K562 (cell line): ENCODE measurements at regions not wholly inside any gene's neighbourhood (a gene's known extent, or its start where the extent isn't known, plus 50 kb on each side); places are given as distances from the start of the nearest gene placed in this dataset.

ENCODE experiments used
- ATAC-seq: fragments of 200-7000 bp; cut with Tn5 transposase; 3 replicates; pipeline ENCODE4 v1.9.1; 2020; ENCODE audit warnings: moderate library complexity
- BruUV-seq: library from RNA; stranded (reverse); fragments of 400-500 nt; replicated peaks from 2 replicates; lab custom pipeline; 2021; lab: Mats Ljungman, UMichigan
- CTCF ChIA-PET: fragments of 300-600 bp; formaldehyde crosslinking; extraction: SDS; loops from one replicate; lab custom pipeline; 2021; ENCODE audit warnings: low intra/inter-chr PET ratio; lab: Yijun Ruan, JAX
- POLR2A ChIA-PET: fragments of 300-600, 350-650 bp; sonication (Branson Sonifier 250); formaldehyde crosslinking; extraction: SDS; loops from one replicate; lab custom pipeline; 2021; ENCODE audit warnings: antibody characterized with exemption, inconsistent platforms; lab: Yijun Ruan, JAX
- DNase-seq, 4 experiments: peaks; one replicate each; pipeline versions ENCODE4 v3.0.0 to v3.0.0-alpha.2; 2011 to 2018; ENCODE audit warnings: low spot score in 3 of 4, mixed read lengths in 3 of 4; ENCODE audit errors: extremely low read depth in 1 of 4
- FAIRE-seq: peaks from 2 replicates; lab custom pipeline; 2011; peaks lifted over from hg19 to GRCh38; lab: Jason Lieb, UNC
- H2AFZ ChIP-seq: 2 replicates; pipeline ENCODE4 v1.6.0; 2011; ENCODE audit warnings: low read depth, low read length, control low read depth, inconsistent platforms
- H3K27ac ChIP-seq: fragments of 200-600 bp; 3 replicates; pipeline ENCODE4 v1.8.0; 2011; ENCODE audit warnings: low read depth, mild to moderate bottlenecking, control low read depth, inconsistent platforms, low read length, moderate library complexity, mixed read lengths; ENCODE audit errors: extremely low read depth
- H3K27me3 ChIP-seq, 2 experiments: fragments of 300-600 bp in 1 of 2; 2 replicates in 1 of 2; 3 replicates in 1 of 2; pipeline versions ENCODE4 v1.6.0 to v1.8.0; 2011; ENCODE audit warnings: inconsistent platforms in 2 of 2, low read length in 2 of 2, mild to moderate bottlenecking in 1 of 2, mixed read lengths in 1 of 2, moderate library complexity in 1 of 2; ENCODE audit not compliant: control insufficient read depth in 2 of 2, insufficient read depth in 2 of 2
- H3K36me3 ChIP-seq: fragments of 300-600 bp; 3 replicates; pipeline ENCODE4 v1.8.0; 2011; ENCODE audit warnings: mild to moderate bottlenecking, low read length, inconsistent platforms; ENCODE audit not compliant: control insufficient read depth, insufficient read depth
- H3K4me1 ChIP-seq, 2 experiments: fragments of 200-600 bp in 1 of 2; replicated peaks in 1 of 2; 2 replicates in 1 of 2; 3 replicates in 1 of 2; pipeline versions ENCODE4 v1.5.1 to v1.8.0; 2011; ENCODE audit warnings: inconsistent platforms in 2 of 2, low read length in 2 of 2, mild to moderate bottlenecking in 1 of 2, mixed read lengths in 1 of 2, moderate library complexity in 1 of 2; ENCODE audit not compliant: control insufficient read depth in 2 of 2, insufficient read depth in 2 of 2
- H3K4me2 ChIP-seq: 2 replicates; pipeline ENCODE4 v1.6.1; 2011; ENCODE audit warnings: low read length, control low read depth, inconsistent platforms, mixed read lengths; ENCODE audit not compliant: insufficient read depth
- H3K4me3 ChIP-seq: fragments of 200-600 bp; sonication (generic), shearing (Covaris generic); 2 replicates; pipeline ENCODE4 v1.5.1; 2016; ENCODE audit warnings: control low read depth, inconsistent platforms
- H3K79me2 ChIP-seq: fragments of 200-600 bp; 3 replicates; pipeline ENCODE4 v1.8.0; 2011; ENCODE audit warnings: low read length, inconsistent platforms; ENCODE audit not compliant: control insufficient read depth, insufficient read depth
- H3K9ac ChIP-seq, 2 experiments: 2 replicates each; pipeline versions ENCODE4 v1.6.0 to v1.6.1; 2011; ENCODE audit warnings: low read depth in 2 of 2, low read length in 2 of 2, control low read depth in 1 of 2, inconsistent platforms in 1 of 2, mild to moderate bottlenecking in 1 of 2, mixed read lengths in 1 of 2; ENCODE audit not compliant: insufficient read depth in 1 of 2
- H3K9me1 ChIP-seq: one replicate; pipeline ENCODE4 v1.6.0; 2011; ENCODE audit warnings: inconsistent platforms, mild to moderate bottlenecking, low read length, moderate library complexity; ENCODE audit not compliant: control insufficient read depth, insufficient read depth
- H3K9me3 ChIP-seq: replicated peaks from 2 replicates; pipeline ENCODE4 v1.5.1; 2011; ENCODE audit warnings: low read depth, low read length, inconsistent platforms; ENCODE audit not compliant: control insufficient read depth, insufficient read depth
- H4K20me1 ChIP-seq: replicated peaks from 2 replicates; pipeline ENCODE4 v1.6.1; 2011; ENCODE audit warnings: low read length, inconsistent platforms, mixed read lengths; ENCODE audit not compliant: control insufficient read depth, insufficient read depth
- ADNP ChIP-seq: fragments of 200-800 bp; sonication (Bioruptor generic); IDR thresholded peaks from 2 replicates; pipeline ENCODE4 v1.6.1; 2016; ENCODE audit warnings: missing genetic modification characterization, missing compliant biosample characterization
- CBFA2T2 ChIP-seq: fragments of 450-650 bp; conservative IDR thresholded peaks from 2 replicates; pipeline ENCODE4 v1.6.1; 2017; ENCODE audit warnings: mild to moderate bottlenecking
- DACH1 ChIP-seq: fragments of 450-650 bp; IDR thresholded peaks from 2 replicates; pipeline ENCODE4 v1.6.1; 2018; ENCODE audit not compliant: partially characterized antibody
- HBP1 ChIP-seq: fragments of 450-650 bp; formaldehyde crosslinking; IDR thresholded peaks from 2 replicates; pipeline ENCODE4 v1.4.0; 2022; ENCODE audit warnings: missing genetic modification characterization
- KLF13 ChIP-seq: fragments of 450-650 bp; IDR thresholded peaks from 2 replicates; pipeline ENCODE4 v1.6.1; 2016; ENCODE audit warnings: missing genetic modification characterization, low read depth, mild to moderate bottlenecking, missing compliant biosample characterization, moderate library complexity, borderline replicate concordance
- MAFF ChIP-seq: IDR thresholded peaks from 2 replicates; pipeline ENCODE4 v1.6.1; 2012; ENCODE audit warnings: low read length, improper control_type of control experiment
- ZKSCAN1 ChIP-seq: fragments of 150-350 bp; IDR thresholded peaks from 2 replicates; pipeline ENCODE4 v1.6.1; 2016; ENCODE audit warnings: low read depth, low read length
- ZKSCAN3 ChIP-seq: fragments of 250-450 bp; sonication (Bioruptor Pico); IDR thresholded peaks from 2 replicates; pipeline ENCODE4 v1.4.0; 2020
- ZNF134 ChIP-seq: fragments of 250-450 bp; sonication (Bioruptor Pico); conservative IDR thresholded peaks from 2 replicates; pipeline ENCODE4 v1.4.0; 2020
- ZNF140 ChIP-seq: fragments of 250-450 bp; sonication (Bioruptor Pico); IDR thresholded peaks from 2 replicates; pipeline ENCODE4 v1.8.0; 2021; ENCODE audit warnings: moderate library complexity, mild to moderate bottlenecking, inconsistent platforms
- ZNF561 ChIP-seq: fragments of 450-650 bp; formaldehyde crosslinking; conservative IDR thresholded peaks from 2 replicates; pipeline ENCODE4 v1.4.0; 2020; ENCODE audit warnings: mild to moderate bottlenecking, moderate library complexity
- WGBS: fragments of 100-300 bp; shearing (Covaris generic); methylation state at CpG from one replicate; pipeline ENCODE4 v1.1.6; 2016; ENCODE audit warnings: low coverage, mixed read lengths; ENCODE audit not compliant: insufficient coverage; ENCODE audit errors: missing lambda C conversion rate; 5-methylcytosine and 5-hydroxymethylcytosine counted together
- in situ Hi-C: fragments of 300-500 bp; cut with MboI; formaldehyde crosslinking; loops from 4 replicates; pipeline ENCODE4 v1.15.0; 2018; ENCODE audit warnings: inconsistent platforms, mixed read lengths
- intact Hi-C: fragments of 100-400 bp; cut with micrococcal nuclease; formaldehyde crosslinking; loops from 2 replicates; pipeline ENCODE4 v1.14.2; 2022
- TF ChIP-seq, protein P1 (sequence below): fragments of 450-650 bp; IDR thresholded peaks from 2 replicates; pipeline ENCODE4 v1.6.1; 2016; ENCODE audit warnings: borderline replicate concordance
- TF ChIP-seq, protein P2 (sequence below), 2 experiments: fragments of 450-650 bp in 1 of 2; sonication (generic) in 1 of 2; formaldehyde crosslinking; conservative IDR thresholded peaks; 2 replicates each; pipeline versions ENCODE4 v1.4.0 to v1.8.1; 2020 to 2022; ENCODE audit warnings: mild to moderate bottlenecking in 1 of 2, missing genetic modification reagents in 1 of 2
- TF ChIP-seq, protein P3 (sequence below), 2 experiments: fragments of 200-800 bp in 1 of 2; sonication (Bioruptor generic) in 1 of 2; sonication (generic) in 1 of 2; formaldehyde crosslinking in 1 of 2; IDR thresholded peaks in 1 of 2; conservative IDR thresholded peaks in 1 of 2; 2 replicates each; pipeline versions ENCODE4 v1.5.0 to v1.6.1; 2016 to 2020; ENCODE audit warnings: missing compliant biosample characterization in 1 of 2, missing genetic modification characterization in 1 of 2, missing genetic modification reagents in 1 of 2

DNA sequence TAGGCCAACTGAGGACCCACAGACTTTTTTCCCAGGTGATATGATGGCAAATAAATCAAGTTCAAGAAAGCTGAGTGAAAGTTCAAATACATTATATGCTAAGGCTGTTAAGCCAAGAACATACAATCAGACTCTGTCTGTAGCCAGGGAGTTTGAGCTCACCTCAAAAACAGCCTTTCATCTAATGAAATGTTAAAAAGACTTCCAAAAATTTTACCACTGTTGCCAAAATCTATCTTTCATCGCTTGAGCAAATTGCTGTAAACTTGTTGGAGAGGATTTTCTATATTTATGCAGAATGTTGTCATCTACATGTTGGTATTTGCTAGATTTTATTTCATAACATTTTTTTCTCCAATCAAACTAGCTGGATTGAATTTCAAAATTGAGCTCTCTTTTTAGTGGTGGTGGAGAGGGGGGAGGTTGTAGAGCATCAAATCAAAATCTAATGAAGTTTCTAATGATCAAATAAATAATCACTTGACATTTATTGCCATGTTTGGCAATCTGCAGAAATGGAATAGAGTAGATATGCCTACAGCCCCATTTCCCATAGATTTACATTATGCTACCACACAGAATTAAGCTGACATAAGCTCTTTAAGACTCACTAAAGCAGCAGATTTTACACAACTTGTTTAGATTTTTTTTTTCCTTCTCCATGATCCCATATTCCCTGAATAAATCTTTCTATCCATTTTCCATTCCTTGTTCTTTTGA lies 828.9 kb upstream of the ZNF608 start (continued):
- TF ChIP-seq ZNF561 (CRISPR knock-in tag), result no peak
- no peak for TF ChIP-seq MAFF
- no peak for TF ChIP-seq ZKSCAN3

- POLR2A ChIA-PET, result no interaction called here
- no peaks in the 10 kb centered on the region for H3K79me2 ChIP-seq
- CTCF ChIA-PET, result no interaction called here
- H3K36me3 ChIP-seq, result no peaks in the 10 kb centered on the region
- H3K9ac ChIP-seq, result no peak overlapping the region
- no peak overlapping the region for H3K4me2 ChIP-seq
- WGBS, result 0% methylated on average over 7 of the region's 7 CpGs
- no peaks in the 10 kb centered on the region for H3K27me3 ChIP-seq
- no peaks in the 10 kb centered on the region for H3K9me1 ChIP-seq
- intact Hi-C loops, result no loop called here
- no TSS peak for BruUV-seq
- in situ Hi-C loops, result no loop called here
- no peaks in the 10 kb centered on the region; the same call in 1 of the 2 replicates for H3K9me3 ChIP-seq
- FAIRE-seq, result no peak
- no peak overlapping the region for H3K4me3 ChIP-seq
- H3K4me1 ChIP-seq, result no peaks in the 10 kb centered on the region
- ATAC-seq, result no peak
- H3K27ac ChIP-seq, result no peak overlapping the region
- H2AFZ ChIP-seq, result no peak overlapping the region
- no peaks in the 10 kb centered on the region for H4K20me1 ChIP-seq
- DNase-seq, result no peak
- TF ChIP-seq, protein P1, sequence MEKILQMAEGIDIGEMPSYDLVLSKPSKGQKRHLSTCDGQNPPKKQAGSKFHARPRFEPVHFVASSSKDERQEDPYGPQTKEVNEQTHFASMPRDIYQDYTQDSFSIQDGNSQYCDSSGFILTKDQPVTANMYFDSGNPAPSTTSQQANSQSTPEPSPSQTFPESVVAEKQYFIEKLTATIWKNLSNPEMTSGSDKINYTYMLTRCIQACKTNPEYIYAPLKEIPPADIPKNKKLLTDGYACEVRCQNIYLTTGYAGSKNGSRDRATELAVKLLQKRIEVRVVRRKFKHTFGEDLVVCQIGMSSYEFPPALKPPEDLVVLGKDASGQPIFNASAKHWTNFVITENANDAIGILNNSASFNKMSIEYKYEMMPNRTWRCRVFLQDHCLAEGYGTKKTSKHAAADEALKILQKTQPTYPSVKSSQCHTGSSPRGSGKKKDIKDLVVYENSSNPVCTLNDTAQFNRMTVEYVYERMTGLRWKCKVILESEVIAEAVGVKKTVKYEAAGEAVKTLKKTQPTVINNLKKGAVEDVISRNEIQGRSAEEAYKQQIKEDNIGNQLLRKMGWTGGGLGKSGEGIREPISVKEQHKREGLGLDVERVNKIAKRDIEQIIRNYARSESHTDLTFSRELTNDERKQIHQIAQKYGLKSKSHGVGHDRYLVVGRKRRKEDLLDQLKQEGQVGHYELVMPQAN, result no peak
- TF ChIP-seq CBFA2T2 (no peak), KLF13 (no peak), HBP1 (CRISPR knock-in tag) (no peak), DACH1 (no peak), ADNP (tag) (no peak), ZNF134 (CRISPR knock-in tag) (no peak), ZKSCAN1 (no peak), ZNF140 (no peak)
- TF ChIP-seq, protein P2, sequence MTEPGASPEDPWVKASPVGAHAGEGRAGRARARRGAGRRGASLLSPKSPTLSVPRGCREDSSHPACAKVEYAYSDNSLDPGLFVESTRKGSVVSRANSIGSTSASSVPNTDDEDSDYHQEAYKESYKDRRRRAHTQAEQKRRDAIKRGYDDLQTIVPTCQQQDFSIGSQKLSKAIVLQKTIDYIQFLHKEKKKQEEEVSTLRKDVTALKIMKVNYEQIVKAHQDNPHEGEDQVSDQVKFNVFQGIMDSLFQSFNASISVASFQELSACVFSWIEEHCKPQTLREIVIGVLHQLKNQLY (CRISPR knock-in tag; conservative IDR thresholded peaks at IDR 0.05), result no peak
- TF ChIP-seq, protein P3, sequence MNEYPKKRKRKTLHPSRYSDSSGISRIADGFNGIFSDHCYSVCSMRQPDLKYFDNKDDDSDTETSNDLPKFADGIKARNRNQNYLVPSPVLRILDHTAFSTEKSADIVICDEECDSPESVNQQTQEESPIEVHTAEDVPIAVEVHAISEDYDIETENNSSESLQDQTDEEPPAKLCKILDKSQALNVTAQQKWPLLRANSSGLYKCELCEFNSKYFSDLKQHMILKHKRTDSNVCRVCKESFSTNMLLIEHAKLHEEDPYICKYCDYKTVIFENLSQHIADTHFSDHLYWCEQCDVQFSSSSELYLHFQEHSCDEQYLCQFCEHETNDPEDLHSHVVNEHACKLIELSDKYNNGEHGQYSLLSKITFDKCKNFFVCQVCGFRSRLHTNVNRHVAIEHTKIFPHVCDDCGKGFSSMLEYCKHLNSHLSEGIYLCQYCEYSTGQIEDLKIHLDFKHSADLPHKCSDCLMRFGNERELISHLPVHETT (CRISPR knock-in tag; conservative IDR thresholded peaks at IDR 0.05 in 1 of 2, IDR thresholded peaks at IDR 0.05 in 1 of 2), result no peak
These were observed 829.6 kb upstream of the ZNF608 start for GRCh38 chr5:125575891-125576505.
